Tibial artery (tissue), 4 donors: ENCODE measurements at regions not wholly inside any gene's neighbourhood (a gene's known extent, or its start where the extent isn't known, plus 50 kb on each side); places are given as distances from the start of the nearest gene placed in this dataset.

ENCODE experiments used
- DNase-seq, 2 donors: peaks; one replicate each; pipeline ENCODE4 v3.0.0-alpha.2; 2019
- H3K27ac ChIP-seq, 2 donors: fragments of 200-600 bp; sonication (generic) in 1 of 2; 1 replicate in 1 of 2; 2 replicates in 1 of 2; pipeline ENCODE4 v1.5.1; 2018 to 2019; ENCODE audit warnings: mild to moderate bottlenecking in 1 of 2
- H3K27me3 ChIP-seq, 2 donors: fragments of 200-600 bp; sonication (generic) in 1 of 2; one replicate each; pipeline versions ENCODE4 v1.5.1 to v1.6.0; 2016 to 2019
- H3K36me3 ChIP-seq, 3 donors: fragments of 200-600 bp; sonication (generic) in 2 of 3; one replicate each; pipeline ENCODE4 v1.5.1; 2016 to 2019; ENCODE audit warnings: mild to moderate bottlenecking in 2 of 3
- H3K4me1 ChIP-seq, 4 donors: fragments of 200-600 bp; sonication (generic) in 2 of 4; 1 replicate in 3 of 4; 2 replicates in 1 of 4; pipeline ENCODE4 v1.5.1; 2016 to 2019
- H3K4me3 ChIP-seq, 2 donors: fragments of 200-600 bp; sonication (generic) in 1 of 2; 1 replicate in 1 of 2; 2 replicates in 1 of 2; pipeline ENCODE4 v1.5.1; 2018 to 2019; ENCODE audit warnings: mild to moderate bottlenecking in 2 of 2
- H3K9me3 ChIP-seq, 3 donors: fragments of 200-600 bp; sonication (generic) in 1 of 3; one replicate each; pipeline ENCODE4 v1.5.1; 2016 to 2019
- intact Hi-C: fragments of 100-400 bp; cut with DNase I; formaldehyde crosslinking; loops from one replicate; pipeline ENCODE4 v1.15.0; 2023; ENCODE audit warnings: low total_unique reads
- TF ChIP-seq, protein P1 (sequence below), 2 experiments: fragments of 200-600 bp in 1 of 2; fragments of 450-650 bp in 1 of 2; IDR thresholded peaks; one replicate each; pipeline ENCODE4 v1.5.1; 2017 to 2019; ENCODE audit warnings: antibody characterized with exemption in 2 of 2, mild to moderate bottlenecking in 1 of 2, moderate library complexity in 1 of 2

DNA sequence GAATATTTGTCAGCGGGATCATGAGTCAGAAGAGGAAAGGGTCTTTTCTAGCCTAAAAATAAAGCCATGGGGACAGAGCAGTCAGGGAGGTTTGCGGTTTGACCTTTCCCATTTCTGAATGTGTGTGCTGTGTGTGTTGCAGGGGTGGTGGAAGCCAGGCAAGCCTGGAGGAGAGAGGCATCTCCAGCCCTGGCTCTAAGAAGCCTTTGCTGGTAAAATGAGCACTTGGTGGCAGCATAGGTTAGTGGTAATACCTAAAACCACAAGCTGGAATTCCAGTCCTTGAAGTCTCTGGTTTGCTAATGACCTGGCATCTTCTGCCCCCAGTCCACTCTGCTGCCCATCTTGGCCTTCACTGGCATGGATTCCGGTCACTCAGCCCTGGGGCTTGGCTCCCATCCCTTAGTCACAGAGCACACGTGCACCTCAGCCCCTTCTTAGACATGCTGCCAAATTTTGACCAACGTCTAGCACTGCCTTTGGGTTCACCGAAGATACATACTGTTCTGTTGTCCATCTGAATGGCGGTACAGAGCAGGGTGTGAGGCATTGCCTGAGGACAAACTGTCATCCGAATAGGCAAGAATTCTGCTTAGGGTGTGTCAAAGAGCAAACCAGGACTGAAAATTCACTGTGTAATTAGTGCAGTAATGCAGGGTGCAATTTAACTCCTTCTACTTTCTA lies 52.7 kb downstream of the KCNA5 start:
- TF ChIP-seq, protein P1, sequence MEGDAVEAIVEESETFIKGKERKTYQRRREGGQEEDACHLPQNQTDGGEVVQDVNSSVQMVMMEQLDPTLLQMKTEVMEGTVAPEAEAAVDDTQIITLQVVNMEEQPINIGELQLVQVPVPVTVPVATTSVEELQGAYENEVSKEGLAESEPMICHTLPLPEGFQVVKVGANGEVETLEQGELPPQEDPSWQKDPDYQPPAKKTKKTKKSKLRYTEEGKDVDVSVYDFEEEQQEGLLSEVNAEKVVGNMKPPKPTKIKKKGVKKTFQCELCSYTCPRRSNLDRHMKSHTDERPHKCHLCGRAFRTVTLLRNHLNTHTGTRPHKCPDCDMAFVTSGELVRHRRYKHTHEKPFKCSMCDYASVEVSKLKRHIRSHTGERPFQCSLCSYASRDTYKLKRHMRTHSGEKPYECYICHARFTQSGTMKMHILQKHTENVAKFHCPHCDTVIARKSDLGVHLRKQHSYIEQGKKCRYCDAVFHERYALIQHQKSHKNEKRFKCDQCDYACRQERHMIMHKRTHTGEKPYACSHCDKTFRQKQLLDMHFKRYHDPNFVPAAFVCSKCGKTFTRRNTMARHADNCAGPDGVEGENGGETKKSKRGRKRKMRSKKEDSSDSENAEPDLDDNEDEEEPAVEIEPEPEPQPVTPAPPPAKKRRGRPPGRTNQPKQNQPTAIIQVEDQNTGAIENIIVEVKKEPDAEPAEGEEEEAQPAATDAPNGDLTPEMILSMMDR (IDR thresholded peaks at IDR 0.05) = no peak
- Histone ChIP-seq H3K27ac (no peak overlapping the region), H3K4me3 (no peak overlapping the region), H3K9me3 (no peaks in the 10 kb centered on the region), H3K4me1 (peaks cover 0 to 6% (median 0%) of the 10 kb centered on the region in 4 donors), H3K27me3 (peaks cover 0 to 2% of the 10 kb centered on the region in 2 donors), H3K36me3 (no peaks in the 10 kb centered on the region)
- no peak for DNase-seq
- intact Hi-C loops = no loop called here

DNA sequence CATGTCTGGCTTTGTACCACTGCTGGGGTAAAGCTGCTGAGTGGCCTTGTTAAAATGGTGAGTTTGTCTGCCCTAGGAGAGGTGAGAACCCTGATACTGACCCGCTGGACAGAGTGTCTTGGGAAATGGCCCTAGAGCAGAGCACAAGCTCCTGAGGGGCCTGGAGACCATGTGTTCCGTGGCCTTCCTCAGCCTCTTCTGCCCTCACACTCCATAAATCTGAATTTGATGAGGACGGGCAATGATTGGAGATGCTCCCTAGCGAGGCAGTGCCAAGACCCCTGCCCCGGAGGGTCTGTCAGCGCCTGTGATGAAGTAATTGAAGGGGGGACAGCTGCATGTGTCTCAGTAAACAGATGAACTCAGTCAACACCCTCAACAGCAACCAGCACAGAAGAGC lies 54.1 kb downstream of the KCNA5 start:
- no peak overlapping the region for H3K4me3 ChIP-seq
- TF ChIP-seq, protein P1 (IDR thresholded peaks at IDR 0.05) = no peak
- DNase-seq = no peak
- H3K27ac ChIP-seq = no peak overlapping the region
- H3K9me3 ChIP-seq = no peaks in the 10 kb centered on the region
- H3K27me3 ChIP-seq = peaks cover 0 to 2% of the 10 kb centered on the region in 2 donors
- no peaks in the 10 kb centered on the region for H3K36me3 ChIP-seq
- peaks cover 0 to 6% (median 0%) of the 10 kb centered on the region in 4 donors for H3K4me1 ChIP-seq
- intact Hi-C loops = no loop called here

DNA sequence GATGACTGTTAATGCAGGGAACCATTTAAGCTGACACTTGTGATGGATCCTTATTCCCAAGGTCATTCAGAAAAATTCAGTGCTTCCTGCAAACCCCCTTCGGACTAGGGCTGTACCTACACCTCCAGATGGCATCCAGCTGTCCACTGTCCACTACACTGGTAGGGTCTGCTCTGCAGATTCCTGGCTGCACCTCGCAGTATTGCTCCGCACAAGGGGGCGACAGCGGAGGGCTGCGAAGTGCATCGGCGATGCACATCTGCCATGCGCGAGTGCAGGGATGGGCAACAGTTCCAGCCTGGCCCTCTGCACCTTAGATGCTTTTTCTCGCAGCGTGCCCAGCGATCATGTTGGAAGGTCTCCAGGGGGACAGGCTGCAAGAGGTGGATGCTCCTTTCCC lies 55.5 kb downstream of the KCNA5 start:
- Histone ChIP-seq H3K27ac (no peak overlapping the region), H3K9me3 (no peaks in the 10 kb centered on the region), H3K4me1 (peaks cover 0 to 8% (median 0%) of the 10 kb centered on the region in 4 donors), H3K36me3 (no peaks in the 10 kb centered on the region), H3K27me3 (peaks cover 0 to 2% of the 10 kb centered on the region in 2 donors), H3K4me3 (no peak overlapping the region)
- TF ChIP-seq, protein P1 (IDR thresholded peaks at IDR 0.05) = no peak
- intact Hi-C loops = no loop called here
- no peak for DNase-seq

DNA sequence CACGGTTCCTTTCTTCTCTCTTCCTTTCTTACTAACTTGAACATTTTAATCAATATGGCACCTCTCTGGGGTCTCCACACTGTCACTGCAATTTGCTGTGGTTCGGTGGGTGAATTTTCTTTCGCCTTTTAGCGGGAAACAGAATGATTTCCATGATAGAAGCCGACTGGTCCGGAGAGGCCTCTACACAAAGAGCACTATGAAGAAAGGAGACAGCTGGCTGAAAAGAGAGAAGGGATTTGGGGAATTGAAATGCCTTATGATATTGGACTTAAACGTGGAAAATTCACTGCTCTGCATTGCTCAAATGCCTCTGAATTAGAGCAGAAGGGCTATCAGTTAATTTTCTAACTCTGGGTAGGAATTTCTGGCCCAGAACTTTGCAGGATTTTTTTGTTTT lies 55.9 kb downstream of the KCNA5 start:
- Histone ChIP-seq H3K27ac (no peak overlapping the region), H3K9me3 (no peaks in the 10 kb centered on the region), H3K4me3 (no peak overlapping the region), H3K27me3 (peaks cover 0 to 2% of the 10 kb centered on the region in 2 donors), H3K4me1 (peaks cover 0 to 12% (median 0%) of the 10 kb centered on the region in 4 donors), H3K36me3 (no peaks in the 10 kb centered on the region)
- intact Hi-C loops = no loop called here
- DNase-seq = no peak
- TF ChIP-seq, protein P1 (IDR thresholded peaks at IDR 0.05) = no peak

DNA sequence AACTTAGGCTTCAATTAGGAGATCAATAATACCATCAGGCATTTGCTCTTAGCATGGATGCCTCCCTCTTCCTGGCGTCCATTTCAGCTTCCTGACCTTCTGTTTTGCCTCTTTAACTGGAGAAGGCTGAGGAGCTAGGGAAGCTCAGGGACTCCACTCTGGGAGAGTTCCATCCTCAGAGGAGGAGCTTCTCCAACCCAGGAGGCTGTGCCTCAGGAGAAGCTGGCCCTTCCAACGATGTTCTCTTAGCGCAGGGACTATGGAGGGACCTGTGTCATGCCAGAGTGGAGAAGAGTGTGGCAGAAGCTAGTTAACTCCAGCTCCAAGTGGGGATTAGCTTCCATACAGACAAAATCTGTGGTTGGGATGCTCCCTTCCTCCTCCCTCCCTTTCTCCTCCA lies 58.0 kb downstream of the KCNA5 start:
- DNase-seq = no peak

More for the DNA sequence above, 58.0 kb downstream of the KCNA5 start:
- Histone ChIP-seq H3K27me3 (peaks cover 0 to 2% of the 10 kb centered on the region in 2 donors), H3K4me3 (no peak overlapping the region), H3K27ac (no peak overlapping the region), H3K36me3 (no peaks in the 10 kb centered on the region), H3K4me1 (peaks cover 0 to 7% (median 0%) of the 10 kb centered on the region in 4 donors), H3K9me3 (no peaks in the 10 kb centered on the region)
- intact Hi-C loops = loop anchor here (5.0 kb wide), 1 partner anchor 321 kb away; no protein-coding TSS in a partner anchor
- TF ChIP-seq, protein P1 (IDR thresholded peaks at IDR 0.05) = no peak
